GM18858 (cell line): ENCODE measurements at regions not wholly inside any gene's neighbourhood (a gene's known extent, or its start where the extent isn't known, plus 50 kb on each side); places are given as distances from the start of the nearest gene placed in this dataset.
"Not testable (repeated sequence)": the region's sequence is repeated elsewhere in the genome, so short reads cannot be mapped to it uniquely, and the experiment has no call there.

ENCODE experiments used
- ATAC-seq: cut with Tn5 transposase; IDR thresholded peaks from one replicate; pipeline ENCODE4 v1.9.1; 2021; ENCODE audit not compliant: unreplicated experiment

- ATAC-seq: no peak
These were observed 381.6 kb downstream of the SRGAP2C start for GRCh38 chr1:121566346-121566745.

GRCh38 chr1:121569428-121569827, 384.7 kb downstream of the SRGAP2C start:
- no peak for ATAC-seq

- ATAC-seq: not testable (repeated sequence)
These were observed 389.2 kb downstream of the SRGAP2C start for GRCh38 chr1:121573881-121574504.

DNA sequence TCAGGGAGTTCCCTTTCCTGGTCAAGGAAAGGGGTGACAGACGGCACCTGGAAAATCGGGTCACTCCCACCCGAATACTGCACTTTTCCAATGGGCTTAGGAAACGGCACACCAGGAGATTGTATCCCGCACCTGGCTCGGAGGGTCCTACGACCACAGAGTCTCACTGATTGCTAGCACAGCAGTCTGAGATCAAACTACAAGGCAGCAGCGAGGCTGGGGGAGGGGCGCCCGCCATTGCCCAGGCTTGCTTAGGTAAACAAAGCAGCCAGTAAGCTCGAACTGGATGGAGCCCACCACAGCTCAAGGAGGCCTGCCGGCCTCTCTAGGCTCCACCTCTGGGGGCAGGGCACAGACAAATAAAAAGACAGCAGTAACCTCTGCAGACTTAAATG, 389.7 kb downstream of the SRGAP2C start:
- ATAC-seq: not testable (repeated sequence)

DNA sequence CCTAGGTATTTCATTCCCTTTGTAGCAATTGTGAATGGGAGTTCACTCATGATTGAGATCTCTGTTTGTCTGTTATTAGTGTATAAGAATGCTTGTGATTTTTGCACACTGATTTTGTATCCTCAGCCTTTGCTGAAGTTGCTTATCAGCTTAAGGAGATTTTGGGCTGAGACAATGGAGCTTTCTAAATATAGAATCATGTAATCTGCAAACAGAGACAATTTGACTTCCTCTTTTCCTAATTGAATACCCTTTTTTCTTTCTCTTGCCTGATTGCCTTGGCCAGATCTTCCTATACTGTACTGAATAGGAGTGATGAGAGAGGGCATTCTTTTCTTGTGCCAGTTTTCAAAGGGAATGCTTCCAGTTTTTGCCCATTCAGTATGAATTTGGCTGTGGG, 398.1 kb downstream of the SRGAP2C start:
- ATAC-seq: not testable (repeated sequence)

DNA sequence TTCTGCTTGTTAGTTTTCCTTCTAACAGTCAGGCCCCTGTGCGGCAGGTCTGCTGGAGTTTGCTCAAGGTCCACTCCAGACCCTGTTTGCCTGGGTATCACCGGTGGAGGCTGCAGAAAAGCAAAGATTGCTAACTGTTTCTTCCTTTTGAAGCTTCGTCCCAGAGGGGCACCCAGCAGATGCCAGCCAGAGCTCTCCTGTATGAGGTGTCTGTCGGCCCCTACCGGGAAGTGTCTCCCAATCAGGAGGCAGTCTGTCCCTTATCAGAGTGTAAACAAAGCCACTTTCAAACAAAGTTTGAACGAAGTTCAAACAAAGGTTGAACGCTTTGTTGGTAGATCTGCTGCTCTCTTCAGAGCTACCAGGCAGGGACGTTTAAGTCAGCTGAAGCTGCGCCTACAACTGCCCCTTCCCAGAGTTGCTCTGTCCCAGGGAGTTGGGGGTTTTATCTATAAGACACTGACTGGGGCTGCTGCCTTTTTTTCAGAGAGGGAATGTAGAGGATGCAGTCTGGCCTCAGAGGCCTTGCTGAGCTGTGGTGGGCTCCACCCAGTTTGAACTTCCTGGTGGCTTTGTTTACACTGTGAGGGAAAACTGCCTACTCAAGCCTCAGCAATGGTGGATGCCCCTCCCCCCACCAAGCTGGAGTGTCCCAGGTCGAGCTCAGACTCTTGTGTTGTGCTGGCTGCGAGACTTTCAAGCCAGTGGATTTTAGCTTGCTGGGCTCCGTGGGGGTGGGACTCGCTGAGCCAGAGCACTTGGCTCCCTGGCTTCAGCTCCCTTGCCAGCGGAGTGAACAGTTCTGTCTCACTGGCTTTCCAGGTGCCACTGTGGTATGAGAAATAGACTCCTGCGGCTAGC, 401.8 kb downstream of the SRGAP2C start:
- no peak for ATAC-seq

DNA sequence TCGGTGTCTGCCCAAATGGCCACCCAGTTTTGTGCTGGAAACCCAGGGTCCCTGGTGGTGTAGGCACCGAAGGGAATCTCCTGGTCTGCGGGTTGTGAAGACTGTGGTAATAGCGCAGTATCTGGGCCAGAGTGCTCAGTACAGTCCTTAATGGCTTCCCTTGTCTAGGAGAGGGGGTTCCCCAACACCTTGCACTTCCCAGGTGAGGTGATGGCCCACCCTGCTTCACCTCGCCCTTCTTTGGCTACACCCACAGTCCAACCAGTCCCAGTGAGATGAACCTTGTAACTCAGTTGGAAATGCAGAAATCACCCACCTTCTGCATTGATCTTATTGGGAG, 402.4 kb downstream of the SRGAP2C start:
- ATAC-seq: no peak

GRCh38 chr1:121587777-121588176, 403.0 kb downstream of the SRGAP2C start:
- ATAC-seq: no peak

GRCh38 chr1:121594096-121594495, 409.3 kb downstream of the SRGAP2C start:
- ATAC-seq: no peak

GRCh38 chr1:121595089-121595488, 410.3 kb downstream of the SRGAP2C start:
- ATAC-seq: no peak

DNA sequence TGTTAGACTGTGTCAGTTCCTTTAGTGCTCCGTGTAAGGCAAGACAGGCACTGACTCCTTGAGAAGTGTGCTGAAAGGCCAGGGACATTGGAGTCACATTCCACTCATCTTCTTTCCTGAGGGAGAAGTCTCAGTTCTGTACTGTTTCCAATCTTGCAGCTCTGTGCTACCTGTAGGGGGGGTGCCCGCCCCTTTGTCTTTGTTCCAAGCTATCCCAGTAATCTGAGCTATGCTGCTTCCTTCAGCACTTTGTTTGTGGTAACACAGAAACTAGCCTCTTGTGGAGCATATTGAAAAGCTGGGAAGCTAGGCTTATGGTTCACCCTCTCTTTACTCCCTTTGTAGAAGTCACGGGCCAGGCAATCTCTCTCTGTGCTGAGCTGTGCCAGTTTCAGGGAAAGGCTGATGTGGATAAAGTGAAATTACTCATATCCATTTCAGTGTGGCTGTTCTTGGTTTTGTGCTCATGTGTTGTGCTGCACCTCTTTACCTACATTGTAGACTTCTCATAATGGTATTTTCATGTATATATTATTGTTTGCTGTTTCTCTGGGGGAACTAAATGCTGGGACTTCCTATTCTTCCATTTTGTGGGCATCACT, 420.2 kb downstream of the SRGAP2C start:
- not testable (repeated sequence) for ATAC-seq

DNA sequence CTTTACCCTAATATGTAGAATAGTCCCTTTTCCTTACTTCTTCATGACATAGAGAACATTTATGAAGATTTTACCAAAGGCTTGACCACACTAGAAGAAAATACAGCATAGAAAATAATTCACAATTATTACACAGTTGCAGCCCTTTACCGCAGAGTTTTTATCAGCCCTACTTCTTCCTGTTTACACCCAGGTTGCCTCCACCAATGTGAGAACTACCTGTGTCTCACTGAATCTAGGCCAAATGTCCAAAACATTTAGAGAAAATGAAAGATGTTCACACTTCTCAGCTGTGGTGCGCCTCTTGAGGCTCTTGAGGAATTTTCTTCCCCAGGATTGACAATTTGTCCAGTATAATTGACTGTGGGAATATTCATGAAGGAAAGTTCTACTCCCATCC, 422.7 kb downstream of the SRGAP2C start:
- ATAC-seq: not testable (repeated sequence)
